Epithelial cell of esophagus (primary cell): ENCODE measurements at regions not wholly inside any gene's neighbourhood (a gene's known extent, or its start where the extent isn't known, plus 50 kb on each side); places are given as distances from the start of the nearest gene placed in this dataset.

Experiments used
- DNase-seq: peaks from one replicate; pipeline ENCODE4 v3.0.0; 2010; ENCODE audit warnings: low read depth
- H3K4me3 ChIP-seq: 2 replicates; pipeline ENCODE4 v1.5.1; 2011; ENCODE audit warnings: mild to moderate bottlenecking, low read length, control low read depth
- CTCF ChIP-seq: IDR thresholded peaks from 2 replicates; pipeline ENCODE4 v1.5.1; 2011; ENCODE audit warnings: low read depth, mild to moderate bottlenecking, low read length, control low read depth, inconsistent platforms; ENCODE audit not compliant: insufficient read depth; ENCODE audit errors: missing control alignments

DNA sequence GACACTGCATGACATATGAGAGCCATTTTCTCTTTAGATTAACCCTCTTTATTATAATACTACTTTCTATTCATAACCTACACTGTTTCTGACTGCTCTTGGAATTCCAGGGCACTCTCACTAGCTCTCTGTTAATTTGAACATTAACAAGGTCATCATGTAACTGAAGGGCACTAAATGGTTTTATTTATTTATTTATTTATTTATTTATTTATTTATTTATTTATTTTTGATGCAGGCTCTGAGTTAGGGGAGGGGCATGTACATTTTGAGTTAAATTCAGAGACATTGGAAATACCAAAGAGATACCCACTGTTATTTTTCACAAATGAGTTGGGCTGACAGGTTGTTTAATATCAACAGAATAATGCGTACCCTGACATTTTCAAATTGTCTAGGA is 1038.7 kb upstream of the NRXN1 start:
- DNase-seq, result no peak
- TF ChIP-seq CTCF, result no peak
- H3K4me3 ChIP-seq, result no peak overlapping the region

- no peak for DNase-seq
- no peak overlapping the region for H3K4me3 ChIP-seq
- TF ChIP-seq CTCF, result no peak
These were observed 1032.3 kb upstream of the NRXN1 start for GRCh38 chr2:52064234-52064633.

GRCh38 chr2:52054824-52055223 is 1022.9 kb upstream of the NRXN1 start:
- no peak overlapping the region for H3K4me3 ChIP-seq
- TF ChIP-seq CTCF, result no peak
- no peak for DNase-seq

- no peak for DNase-seq
- no peak for TF ChIP-seq CTCF
- no peak overlapping the region for H3K4me3 ChIP-seq
These were observed 1004.9 kb upstream of the NRXN1 start for GRCh38 chr2:52036853-52037252.

DNA sequence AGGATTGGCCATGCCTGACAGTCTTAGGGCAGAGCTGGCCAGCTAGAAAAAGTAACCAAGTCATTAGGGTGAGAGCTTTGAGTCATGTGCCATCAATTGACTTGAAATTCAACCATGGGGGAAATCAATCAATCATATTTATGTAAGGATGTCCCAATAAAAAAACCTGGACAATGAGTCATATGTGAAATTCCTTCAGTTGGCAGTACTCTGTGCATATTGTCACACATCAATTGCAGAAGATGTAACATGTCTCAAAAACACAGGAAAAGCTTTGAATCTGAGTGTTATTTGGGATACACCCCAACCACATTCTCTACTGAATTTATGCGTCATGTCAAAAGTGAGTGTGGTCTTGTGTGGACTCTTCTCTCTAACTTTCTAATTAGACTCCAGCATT is 1004.1 kb upstream of the NRXN1 start:
- H3K4me3 ChIP-seq, result no peak overlapping the region
- DNase-seq, result no peak
- TF ChIP-seq CTCF, result no peak

- TF ChIP-seq CTCF, result no peak
- H3K4me3 ChIP-seq, result no peak overlapping the region
- DNase-seq, result no peak
These were observed 1003.5 kb upstream of the NRXN1 start for GRCh38 chr2:52035391-52035790.

- no peak overlapping the region for H3K4me3 ChIP-seq
- TF ChIP-seq CTCF, result no peak
- no peak for DNase-seq
These were observed 1002.8 kb upstream of the NRXN1 start for GRCh38 chr2:52034706-52035105.
